Kidney glomerular epithelial cell (primary cell): ENCODE measurements at regions not wholly inside any gene's neighbourhood (a gene's known extent, or its start where the extent isn't known, plus 50 kb on each side); places are given as distances from the start of the nearest gene placed in this dataset.
A peak's percentile ranks its signal among the peaks of the same experiment; 100 is the strongest.

Experiments
- DNase-seq: peaks from one replicate; lab custom pipeline; 2025; lab: John Stamatoyannopoulos, UW

GRCh38 chr6:1031720-1032119 lies 280.2 kb upstream of the FOXQ1 start:
- no peak for DNase-seq

- peak; percentile 56 for DNase-seq
Measured at GRCh38 chr6:1029141-1029540, 282.8 kb upstream of the FOXQ1 start.

GRCh38 chr6:1028723-1029122 lies 283.2 kb upstream of the FOXQ1 start:
- no peak for DNase-seq

GRCh38 chr6:1027795-1028569 lies 283.9 kb upstream of the FOXQ1 start:
- DNase-seq, result no peak

GRCh38 chr6:1027109-1027794 lies 284.6 kb upstream of the FOXQ1 start:
- DNase-seq, result peak; percentile 19

GRCh38 chr6:1025821-1026220 lies 286.1 kb upstream of the FOXQ1 start:
- DNase-seq, result no peak

GRCh38 chr6:1024587-1024986 lies 287.3 kb upstream of the FOXQ1 start:
- DNase-seq, result peak; percentile 51

GRCh38 chr6:1024161-1024560 lies 287.7 kb upstream of the FOXQ1 start:
- no peak for DNase-seq

- no peak for DNase-seq
Measured at GRCh38 chr6:1023229-1023628, 288.7 kb upstream of the FOXQ1 start.

- DNase-seq, result no peak
Measured at GRCh38 chr6:1022719-1023118, 289.2 kb upstream of the FOXQ1 start.

GRCh38 chr6:1020837-1021236 lies 291.1 kb upstream of the FOXQ1 start:
- no peak for DNase-seq

- no peak for DNase-seq
Measured at GRCh38 chr6:1020133-1020532, 291.8 kb upstream of the FOXQ1 start.

- no peak for DNase-seq
Measured at GRCh38 chr6:1018041-1018440, 293.9 kb upstream of the FOXQ1 start.

- no peak for DNase-seq
Measured at GRCh38 chr6:1016329-1017302, 295.3 kb upstream of the FOXQ1 start.

GRCh38 chr6:1015825-1016224 lies 296.1 kb upstream of the FOXQ1 start:
- peak; percentile 3 for DNase-seq

GRCh38 chr6:1014431-1014807 lies 297.5 kb upstream of the FOXQ1 start:
- no peak for DNase-seq

GRCh38 chr6:1013656-1014430 lies 298.1 kb upstream of the FOXQ1 start:
- DNase-seq, result no peak

GRCh38 chr6:1009103-1009502 lies 302.8 kb upstream of the FOXQ1 start:
- DNase-seq, result no peak

- DNase-seq, result no peak
Measured at GRCh38 chr6:1007159-1007558, 304.7 kb upstream of the FOXQ1 start.

- DNase-seq, result no peak
Measured at GRCh38 chr6:1004885-1005630, 306.8 kb upstream of the FOXQ1 start.
